NOMO-1 treated with dmso at 0.1 percent for 144 hours (cell line): ENCODE measurements at regions not wholly inside any gene's neighbourhood (a gene's known extent, or its start where the extent isn't known, plus 50 kb on each side); places are given as distances from the start of the nearest gene placed in this dataset.

ENCODE experiments used
- DNase-seq: peaks from one replicate; lab custom pipeline; 2025; ENCODE audit not compliant: unreplicated experiment; lab: John Stamatoyannopoulos, UW

GRCh38 chr1:192053531-192053971 lies 104.7 kb upstream of the RGS18 start:
- DNase-seq, result no peak

- no peak for DNase-seq
These were observed 100.5 kb upstream of the RGS18 start for GRCh38 chr1:192057766-192058165.

- no peak for DNase-seq
These were observed 98.9 kb upstream of the RGS18 start for GRCh38 chr1:192059407-192059806.

GRCh38 chr1:192061556-192061955 lies 96.7 kb upstream of the RGS18 start:
- DNase-seq, result no peak

GRCh38 chr1:192065087-192065486 lies 93.2 kb upstream of the RGS18 start:
- DNase-seq, result no peak

- no peak for DNase-seq
These were observed 92.1 kb upstream of the RGS18 start for GRCh38 chr1:192066202-192066601.

- DNase-seq, result no peak
These were observed 90.9 kb upstream of the RGS18 start for GRCh38 chr1:192067360-192067759.

GRCh38 chr1:192070213-192070612 lies 88.0 kb upstream of the RGS18 start:
- DNase-seq, result no peak

GRCh38 chr1:192080684-192081083 lies 77.6 kb upstream of the RGS18 start:
- DNase-seq, result no peak

GRCh38 chr1:192081359-192081758 lies 76.9 kb upstream of the RGS18 start:
- no peak for DNase-seq

GRCh38 chr1:192086644-192087043 lies 71.6 kb upstream of the RGS18 start:
- DNase-seq, result no peak

- DNase-seq, result no peak
These were observed 70.9 kb upstream of the RGS18 start for GRCh38 chr1:192087334-192087733.

- no peak for DNase-seq
These were observed 69.8 kb upstream of the RGS18 start for GRCh38 chr1:192088496-192088895.

GRCh38 chr1:192098001-192098400 lies 60.3 kb upstream of the RGS18 start:
- DNase-seq, result no peak

- no peak for DNase-seq
These were observed 58.9 kb upstream of the RGS18 start for GRCh38 chr1:192099328-192099727.

GRCh38 chr1:192100686-192101468 lies 57.4 kb upstream of the RGS18 start:
- no peak for DNase-seq

- no peak for DNase-seq
These were observed 54.1 kb upstream of the RGS18 start for GRCh38 chr1:192104128-192104527.

- no peak for DNase-seq
These were observed 53.4 kb upstream of the RGS18 start for GRCh38 chr1:192104852-192105251.

GRCh38 chr1:192108161-192108560 lies 50.1 kb upstream of the RGS18 start:
- DNase-seq, result no peak
